ENCODE measurements at regions not wholly inside any gene's neighbourhood (a gene's known extent, or its start where the extent isn't known, plus 50 kb on each side); places are given as distances from the start of the nearest gene placed in this dataset.
"Not testable (repeated sequence)": the region's sequence is repeated elsewhere in the genome, so short reads cannot be mapped to it uniquely, and the experiment has no call there.

- no peaks in the 10 kb centered on the region for H3K36me3 ChIP-seq
- H3K9me3 ChIP-seq, result peaks cover 0 to 3% of the 10 kb centered on the region in 2 donors
- no peak overlapping the region for H3K27ac ChIP-seq
- no peak for TF ChIP-seq CTCF (IDR thresholded peaks at IDR 0.05)
- DNase-seq, result no peak
- intact Hi-C loops (cut with DNase I), result no loop called here
- no peak for ATAC-seq
- H3K4me3 ChIP-seq, result no peak overlapping the region
- no peaks in the 10 kb centered on the region for H3K4me1 ChIP-seq
- no peaks in the 10 kb centered on the region for H3K27me3 ChIP-seq
Observed at GRCh38 chr5:162956570-162956969, 480.8 kb upstream of the CCNG1 start.

- intact Hi-C loops (cut with DNase I); H3K4me3 ChIP-seq; H3K27me3 ChIP-seq; H3K4me1 ChIP-seq; ATAC-seq; H3K36me3 ChIP-seq; H3K27ac ChIP-seq; H3K9me3 ChIP-seq; DNase-seq: not testable (repeated sequence)
Observed at GRCh38 chr5:162964144-162964543, 473.3 kb upstream of the CCNG1 start.

GRCh38 chr5:162990063-162990462 lies 447.3 kb upstream of the CCNG1 start:
- no peak overlapping the region for H3K4me3 ChIP-seq
- intact Hi-C loops (cut with DNase I), result no loop called here
- H3K4me1 ChIP-seq, result no peaks in the 10 kb centered on the region
- no peaks in the 10 kb centered on the region for H3K36me3 ChIP-seq
- DNase-seq (no peak), ATAC-seq (no peak)
- H3K27ac ChIP-seq, result no peak overlapping the region
- no peak for TF ChIP-seq CTCF (IDR thresholded peaks at IDR 0.05)
- H3K9me3 ChIP-seq, result peaks cover 0 to 1% of the 10 kb centered on the region in 2 donors
- no peaks in the 10 kb centered on the region for H3K27me3 ChIP-seq

GRCh38 chr5:162990856-162991497 lies 446.4 kb upstream of the CCNG1 start:
- Histone ChIP-seq H3K27me3 (no peaks in the 10 kb centered on the region), H3K27ac (no peak overlapping the region), H3K36me3 (no peaks in the 10 kb centered on the region), H3K4me1 (no peaks in the 10 kb centered on the region), H3K4me3 (no peak overlapping the region), H3K9me3 (peaks cover 0 to 1% of the 10 kb centered on the region in 2 donors)
- ATAC-seq (no peak), DNase-seq (no peak)
- intact Hi-C loops (cut with DNase I), result no loop called here
- no peak for TF ChIP-seq CTCF (IDR thresholded peaks at IDR 0.05)

GRCh38 chr5:162995568-162995967 lies 441.8 kb upstream of the CCNG1 start:
- H3K27me3 ChIP-seq, result no peaks in the 10 kb centered on the region
- no peak for TF ChIP-seq CTCF (IDR thresholded peaks at IDR 0.05)
- DNase-seq (no peak), ATAC-seq (no peak)
- H3K9me3 ChIP-seq, result peaks cover 0 to 1% of the 10 kb centered on the region in 2 donors
- H3K27ac ChIP-seq, result no peak overlapping the region
- no peaks in the 10 kb centered on the region for H3K4me1 ChIP-seq
- H3K36me3 ChIP-seq, result no peaks in the 10 kb centered on the region
- H3K4me3 ChIP-seq, result no peak overlapping the region
- intact Hi-C loops (cut with DNase I), result no loop called here

- Histone ChIP-seq H3K4me3 (no peak overlapping the region), H3K9me3 (peaks cover 0 to 1% of the 10 kb centered on the region in 2 donors), H3K4me1 (no peaks in the 10 kb centered on the region), H3K27ac (no peak overlapping the region), H3K27me3 (no peaks in the 10 kb centered on the region), H3K36me3 (no peaks in the 10 kb centered on the region)
- intact Hi-C loops (cut with DNase I), result no loop called here
- DNase-seq, result no peak
- TF ChIP-seq CTCF (IDR thresholded peaks at IDR 0.05), result no peak
- ATAC-seq, result no peak
Observed at GRCh38 chr5:162996053-162996452, 441.3 kb upstream of the CCNG1 start.

All from left lung (tissue), 4 donors.